HTR-8/SVneo (cell line): ENCODE measurements at regions not wholly inside any gene's neighbourhood (a gene's known extent, or its start where the extent isn't known, plus 50 kb on each side); places are given as distances from the start of the nearest gene placed in this dataset.

Experiments used
- DNase-seq: peaks from one replicate; pipeline ENCODE4 v3.0.0; 2011; ENCODE audit warnings: low spot score, mixed read lengths; ENCODE audit not compliant: insufficient read length
- FAIRE-seq: peaks from 2 replicates; lab custom pipeline; 2011; peaks lifted over from hg19 to GRCh38; lab: Jason Lieb, UNC

GRCh38 chr6:6804843-6805615 is 216.5 kb downstream of the LY86 start:
- DNase-seq (no peak), FAIRE-seq (no peak)

DNA sequence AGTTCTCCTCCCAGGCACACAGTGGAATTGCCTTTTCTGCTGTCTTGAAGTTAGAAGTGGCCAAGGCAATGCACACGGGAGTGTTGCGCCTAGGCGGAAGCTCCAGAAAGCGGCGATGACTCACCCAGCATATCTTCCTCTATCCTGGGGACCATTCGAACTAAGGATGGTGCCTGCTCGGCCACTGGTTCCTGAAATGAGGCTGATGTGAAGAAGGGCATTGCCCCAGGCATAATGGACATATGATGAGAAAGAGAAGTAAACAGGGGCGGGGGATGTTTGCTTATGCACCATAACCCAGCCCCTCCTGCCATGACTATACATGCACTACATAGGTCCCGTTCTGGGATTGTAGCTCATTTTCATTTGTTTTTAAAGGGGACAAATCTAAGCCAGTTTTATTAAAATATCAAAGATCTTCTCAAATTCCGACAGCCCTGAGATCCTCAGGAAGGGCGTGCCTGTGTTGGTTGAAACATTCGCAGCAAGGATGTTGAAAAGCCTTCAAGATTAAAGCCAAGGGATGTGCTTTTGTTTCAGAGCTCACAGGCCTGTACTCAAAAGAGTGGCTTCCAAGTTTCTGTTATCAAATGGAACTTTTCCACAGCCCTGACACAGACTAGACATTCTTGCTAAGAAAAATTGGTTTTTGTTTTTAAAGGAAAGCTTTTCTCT is 218.5 kb downstream of the LY86 start:
- FAIRE-seq (no peak), DNase-seq (no peak)

GRCh38 chr6:6808343-6808742 is 219.8 kb downstream of the LY86 start:
- FAIRE-seq (no peak), DNase-seq (no peak)

DNA sequence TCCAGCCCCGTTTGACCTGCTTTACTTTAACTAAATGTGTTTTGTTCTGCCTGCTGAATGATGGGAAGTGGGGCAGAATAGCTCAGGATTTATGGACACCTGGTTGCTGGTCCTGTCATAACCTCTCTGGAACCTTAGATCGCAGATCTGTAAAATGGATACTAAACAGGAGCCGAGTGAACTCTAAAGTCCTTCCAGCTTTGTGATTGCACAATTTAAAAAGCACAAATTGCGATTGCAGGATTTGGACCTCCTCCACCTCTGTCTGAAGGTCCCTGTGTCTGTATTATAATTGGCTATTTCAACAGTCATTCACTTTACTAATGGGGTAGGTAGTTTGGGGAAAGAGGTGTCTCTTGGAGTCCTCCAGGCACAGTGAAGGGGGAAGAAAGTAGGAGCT is 220.4 kb downstream of the LY86 start:
- DNase-seq (no peak), FAIRE-seq (no peak)

DNA sequence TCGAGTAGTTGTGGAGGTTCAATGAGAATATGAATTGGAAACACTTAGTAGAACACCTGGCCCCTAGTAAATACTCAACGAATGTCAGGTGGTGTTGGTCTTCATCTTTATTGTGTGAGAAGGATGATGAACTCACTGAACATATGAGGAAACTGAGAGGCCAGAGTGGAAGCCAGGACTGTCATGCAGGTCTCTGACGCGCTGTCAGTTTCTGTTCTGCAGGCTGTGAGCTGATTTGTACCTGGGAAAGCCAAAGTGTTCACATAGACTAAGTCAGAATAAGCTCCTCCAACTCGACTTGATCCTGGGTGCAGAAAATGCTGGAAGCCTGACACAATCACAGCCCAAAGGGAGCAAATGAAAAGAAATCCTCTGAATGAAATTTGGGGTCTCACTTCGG is 222.2 kb downstream of the LY86 start:
- FAIRE-seq, result no peak
- no peak for DNase-seq

DNA sequence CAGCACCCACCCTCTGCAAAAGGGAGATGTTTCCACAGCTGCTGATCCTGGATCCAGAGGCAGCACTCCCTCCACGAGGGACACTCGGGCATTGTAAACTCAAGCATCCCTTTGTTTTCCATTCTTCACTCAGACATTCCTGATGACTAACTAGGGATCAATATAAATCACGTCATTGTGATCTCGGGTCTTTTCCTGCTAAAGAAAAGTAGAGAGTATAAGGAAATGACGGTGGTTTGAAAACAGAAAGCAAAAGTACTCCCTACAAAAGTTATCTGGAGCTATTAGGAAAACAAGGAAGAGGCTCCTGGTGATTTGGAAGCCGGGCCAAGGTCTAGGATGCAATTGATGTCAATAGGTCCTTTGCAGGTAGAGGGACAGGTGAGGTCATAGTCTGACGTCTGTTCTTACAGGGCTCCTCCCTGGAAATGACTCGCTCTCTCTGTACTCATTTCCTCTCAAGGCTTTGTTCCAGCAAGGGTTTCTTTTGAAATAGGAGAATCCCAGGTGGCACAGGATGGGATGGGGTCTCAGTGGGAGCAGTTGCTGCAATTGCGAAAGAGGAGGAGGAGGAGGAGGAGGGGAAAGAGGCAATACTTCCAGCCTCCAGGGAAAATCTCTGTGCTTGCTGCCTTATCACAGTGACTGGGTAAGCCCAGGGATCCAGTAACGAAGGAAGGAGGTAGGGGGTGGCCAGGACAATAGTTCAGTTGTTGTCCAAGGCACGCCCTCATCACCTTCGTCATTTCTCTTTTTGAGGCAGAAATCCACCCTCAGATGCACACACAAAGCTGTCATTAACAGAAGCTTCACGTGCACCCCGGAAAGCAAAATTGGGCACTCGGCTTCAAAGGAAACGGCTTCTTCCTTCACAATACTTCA is 222.8 kb downstream of the LY86 start:
- FAIRE-seq (no peak), DNase-seq (peak; percentile 70)

DNA sequence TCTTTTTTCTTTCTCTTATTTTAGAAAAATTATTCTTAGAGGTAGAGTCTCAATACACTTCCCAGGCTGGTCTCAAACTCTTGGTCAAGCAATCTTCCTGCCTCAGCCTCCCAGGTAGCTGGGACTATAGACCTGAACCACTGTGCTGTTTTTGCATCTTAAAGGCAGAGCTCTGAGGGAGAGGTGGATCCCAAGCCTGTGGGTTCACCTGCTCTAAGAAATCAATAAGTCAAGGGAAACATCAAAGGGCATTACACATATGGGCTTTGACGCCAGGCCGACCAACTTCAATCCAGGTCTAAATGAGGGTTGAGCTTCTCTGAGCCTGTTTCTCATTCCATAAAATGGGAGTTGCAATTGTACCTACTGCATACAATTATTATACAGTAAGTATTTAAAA is 223.9 kb downstream of the LY86 start:
- FAIRE-seq (no peak), DNase-seq (no peak)

- no peak for FAIRE-seq
- DNase-seq, result no peak
Measured at GRCh38 chr6:6815732-6816131, 227.2 kb downstream of the LY86 start.

- no peak for DNase-seq
- FAIRE-seq, result no peak
Measured at GRCh38 chr6:6816716-6817115, 228.2 kb downstream of the LY86 start.

DNA sequence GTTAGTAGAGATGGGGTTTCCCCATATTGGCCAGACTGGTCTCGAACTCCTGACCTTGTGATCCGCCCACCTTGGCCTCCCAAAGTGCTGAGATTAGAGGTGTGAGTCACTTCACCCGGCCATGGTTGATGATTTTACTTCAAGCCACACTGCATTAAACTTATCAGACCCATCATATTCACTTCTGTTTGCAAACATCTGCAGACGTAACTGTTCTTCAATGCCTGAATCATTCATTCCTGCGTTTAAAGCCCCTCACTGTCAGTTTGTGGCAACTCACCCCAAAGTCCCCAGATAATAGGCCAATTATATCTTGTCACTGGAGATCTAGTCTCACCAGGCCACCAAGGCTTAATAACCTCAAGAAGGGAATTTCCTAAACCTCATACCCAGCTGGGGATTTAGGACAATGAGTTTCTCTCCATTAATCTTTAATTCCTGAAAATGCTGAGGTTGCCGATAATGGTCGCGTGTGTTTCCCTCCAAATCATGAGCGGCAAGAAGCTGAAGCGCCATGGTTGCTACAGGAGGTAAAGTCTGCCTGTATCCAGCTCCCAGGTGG is 229.6 kb downstream of the LY86 start:
- DNase-seq (no peak), FAIRE-seq (no peak)

DNA sequence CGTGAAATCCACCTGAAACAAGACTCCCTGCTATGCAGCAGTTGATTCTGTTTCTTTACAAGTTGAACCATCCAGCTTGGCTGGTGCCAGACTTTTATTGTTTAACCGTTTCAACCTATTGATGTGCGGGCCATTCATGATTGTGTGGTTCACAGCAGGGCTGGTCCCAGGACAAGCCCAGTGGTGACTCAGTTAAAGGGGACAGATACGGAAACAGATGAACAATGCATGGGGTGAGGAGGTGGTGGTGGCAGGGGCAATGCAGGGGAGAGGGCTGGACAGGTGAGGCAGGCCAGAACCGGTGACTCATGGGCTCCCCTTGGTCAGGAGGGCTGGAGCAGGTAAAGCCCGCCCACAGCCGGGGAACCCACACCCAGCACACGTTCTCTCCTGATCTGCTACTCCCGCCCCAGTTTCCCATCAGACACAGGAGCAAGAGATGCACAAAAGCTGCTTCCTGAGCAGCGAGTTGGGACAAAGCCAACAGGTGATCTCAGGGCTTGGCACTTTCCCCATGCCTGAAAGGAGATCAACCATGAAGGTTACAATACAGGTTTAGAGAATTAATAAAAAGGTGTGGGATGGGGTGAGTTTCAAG is 232.2 kb downstream of the LY86 start:
- DNase-seq (no peak), FAIRE-seq (no peak)

DNA sequence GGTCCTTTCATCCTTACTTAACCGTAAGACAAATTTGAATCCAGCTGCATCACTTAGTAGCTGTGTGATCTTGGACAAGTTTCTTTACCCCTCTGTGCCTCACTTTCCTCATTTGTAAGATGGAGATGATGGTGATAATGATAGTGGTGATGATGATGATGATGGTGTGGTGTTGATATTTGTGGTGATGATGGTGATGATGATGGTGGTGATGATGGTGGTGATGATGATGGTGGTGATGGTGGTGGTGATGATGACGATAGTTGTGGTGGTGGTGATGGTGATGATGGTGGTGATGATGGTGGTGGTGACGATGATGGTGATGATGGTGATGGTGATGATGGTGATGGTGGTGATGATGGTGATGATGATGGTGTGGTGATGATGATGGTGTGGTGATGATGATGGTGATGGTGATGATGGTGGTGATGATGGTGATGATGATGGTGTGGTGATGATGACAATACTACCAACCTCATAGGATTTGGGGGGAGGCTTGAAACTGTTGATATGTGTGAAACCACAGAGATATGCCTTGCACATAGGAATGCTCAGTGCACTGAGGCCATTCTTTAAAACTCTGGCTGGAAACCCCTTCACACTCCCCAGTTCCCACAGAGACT is 233.2 kb downstream of the LY86 start:
- FAIRE-seq (peak; percentile 94), DNase-seq (no peak)

DNA sequence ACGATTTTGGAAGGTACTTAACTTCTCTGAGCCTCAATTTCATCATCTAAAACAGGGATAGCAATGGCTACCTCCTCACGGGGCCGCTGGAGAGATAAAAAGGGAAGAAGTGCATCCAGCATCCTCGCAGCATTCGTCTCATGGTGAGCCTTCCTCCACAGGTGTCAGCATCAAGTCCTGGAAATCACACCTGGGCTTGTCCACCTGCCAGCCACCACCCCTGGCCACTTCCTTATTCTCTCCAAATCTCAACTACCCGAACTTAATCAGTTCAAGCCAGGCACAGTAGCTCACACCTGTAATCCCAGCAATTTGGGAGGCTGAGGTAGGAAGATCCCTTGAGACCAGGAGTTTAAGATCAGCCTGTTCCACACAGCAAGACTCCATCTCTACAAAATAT is 234.5 kb downstream of the LY86 start:
- DNase-seq, result no peak
- FAIRE-seq, result no peak

- DNase-seq, result no peak
- no peak for FAIRE-seq
Measured at GRCh38 chr6:6823568-6824224, 235.2 kb downstream of the LY86 start.

DNA sequence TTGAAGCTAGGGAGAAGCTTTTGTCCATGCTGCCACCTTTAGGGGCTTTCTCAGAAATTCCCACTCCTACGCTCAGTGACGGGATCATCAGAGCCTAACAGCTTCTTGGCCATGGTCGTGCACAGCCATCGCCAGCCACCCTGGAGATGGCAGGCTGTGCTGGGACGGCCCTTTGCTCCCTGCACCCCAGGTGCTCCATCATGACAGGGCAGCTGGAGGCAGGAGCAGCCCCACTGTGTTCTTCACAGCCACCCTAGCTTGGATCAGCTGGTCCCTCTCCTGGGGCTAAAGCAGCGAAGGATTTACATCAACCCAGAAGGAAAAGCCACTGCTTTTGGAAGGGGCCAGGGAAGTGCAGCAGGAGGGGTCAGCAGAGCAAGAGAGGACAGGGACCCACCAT is 235.9 kb downstream of the LY86 start:
- no peak for DNase-seq
- no peak for FAIRE-seq

GRCh38 chr6:6825193-6825784 is 236.8 kb downstream of the LY86 start:
- FAIRE-seq (no peak), DNase-seq (no peak)

- FAIRE-seq (no peak), DNase-seq (no peak)
Measured at GRCh38 chr6:6826095-6826901, 237.8 kb downstream of the LY86 start.

DNA sequence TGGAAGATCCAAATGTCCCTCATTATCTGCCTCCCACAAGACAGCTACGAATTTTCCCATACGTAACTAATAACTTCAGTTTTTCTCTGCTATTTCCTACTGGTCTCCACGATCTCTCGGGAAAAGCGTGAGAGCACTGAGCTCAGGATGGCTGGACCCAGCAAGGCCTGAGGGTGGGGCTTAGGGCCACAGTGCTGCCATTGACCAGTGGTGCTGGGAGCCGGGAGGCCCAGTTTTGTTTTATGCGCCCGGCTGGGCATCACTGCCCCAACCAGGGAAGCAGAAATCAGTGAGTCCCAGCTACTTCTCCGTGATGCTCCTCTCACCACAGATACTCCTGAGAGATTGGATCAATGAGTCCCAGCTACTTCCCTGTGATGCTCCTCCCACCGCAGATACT is 238.4 kb downstream of the LY86 start:
- FAIRE-seq (no peak), DNase-seq (no peak)
